ENCODE measurements at regions not wholly inside any gene's neighbourhood (a gene's known extent, or its start where the extent isn't known, plus 50 kb on each side); places are given as distances from the start of the nearest gene placed in this dataset.

- no peaks in the 10 kb centered on the region for H3K9me3 Mint-ChIP-seq (ENCODE audit: insufficient read depth)
- WGBS (ENCODE audit: insufficient coverage): no CpG with 5 or more reads among the region's 2 CpGs
- no peaks in the 10 kb centered on the region for H3K27me3 Mint-ChIP-seq
These were observed 1249.8 kb downstream of the RAPGEF2 start for GRCh38 chr4:160352637-160353036.

GRCh38 chr4:160353548-160353947 is 1250.7 kb downstream of the RAPGEF2 start:
- TF ChIP-seq CTCF (IDR thresholded peaks at IDR 0.05): no peak
- CTCF ChIA-PET: no interaction called here
- Mint-ChIP-seq H3K27ac (no peak overlapping the region), H3K27me3 (no peaks in the 10 kb centered on the region), H3K4me1 (no peaks in the 10 kb centered on the region), H3K4me3 (no peak overlapping the region), H3K9me3 (ENCODE audit: insufficient read depth) (no peaks in the 10 kb centered on the region)
- Histone ChIP-seq H4K20me1 (ENCODE audit: control insufficient read depth, insufficient read depth, low read length, poor library complexity, severe bottlenecking) (no peaks in the 10 kb centered on the region), H3K9ac (ENCODE audit: low read length) (no peak overlapping the region), H3K36me3 (replicated peaks in 1 of 2; ENCODE audit: control extremely low read depth in 1 of 2, control insufficient read depth in 1 of 2, extremely low read depth in 1 of 2, insufficient read depth in 2 of 2, low read length in 1 of 2) (no peaks in the 10 kb centered on the region), H2AFZ (ENCODE audit: insufficient read depth, low read depth, low read length, poor library complexity, severe bottlenecking) (no peak overlapping the region), H3K4me3 (ENCODE audit: control extremely low read depth in 1 of 5, extremely low read depth in 1 of 5, insufficient read depth in 1 of 5, low read depth in 2 of 5, low read length in 4 of 5) (no peak overlapping the region), H3K27ac (ENCODE audit: low read length in 2 of 2) (no peak overlapping the region), H3K4me2 (replicated peaks; ENCODE audit: low read depth, low read length, poor library complexity, severe bottlenecking) (no peak overlapping the region), H3K27me3 (replicated peaks in 1 of 4; ENCODE audit: control extremely low read depth in 1 of 4, control insufficient read depth in 3 of 4, insufficient read depth in 4 of 4, low read length in 3 of 4) (no peaks in the 10 kb centered on the region), H3K79me2 (ENCODE audit: control insufficient read depth, insufficient read depth, low read length) (no peaks in the 10 kb centered on the region), H3K4me1 (ENCODE audit: control insufficient read depth in 2 of 2, insufficient read depth in 2 of 2, low read length in 2 of 2) (no peaks in the 10 kb centered on the region), H3K9me3 (ENCODE audit: control extremely low read depth in 1 of 3, control insufficient read depth in 2 of 3, insufficient read depth in 1 of 3, low read length in 2 of 3) (no peaks in the 10 kb centered on the region)
- POLR2A ChIA-PET: no interaction called here
- DNase-seq (no peak), ATAC-seq (ENCODE audit: low read depth) (no peak)
- 81% methylated on average over 3 of the region's 5 CpGs for WGBS (ENCODE audit: insufficient coverage)
- intact Hi-C loops (cut with micrococcal nuclease): no loop called here

More at GRCh38 chr4:160352637-160353036, 1249.8 kb downstream of the RAPGEF2 start:
- Histone ChIP-seq H3K79me2 (ENCODE audit: control insufficient read depth, insufficient read depth, low read length) (no peaks in the 10 kb centered on the region), H3K4me2 (replicated peaks; ENCODE audit: low read depth, low read length, poor library complexity, severe bottlenecking) (no peak overlapping the region), H3K27me3 (replicated peaks in 1 of 4; ENCODE audit: control extremely low read depth in 1 of 4, control insufficient read depth in 3 of 4, insufficient read depth in 4 of 4, low read length in 3 of 4) (no peaks in the 10 kb centered on the region), H3K9ac (ENCODE audit: low read length) (no peak overlapping the region), H4K20me1 (ENCODE audit: control insufficient read depth, insufficient read depth, low read length, poor library complexity, severe bottlenecking) (no peaks in the 10 kb centered on the region), H3K9me3 (ENCODE audit: control extremely low read depth in 1 of 3, control insufficient read depth in 2 of 3, insufficient read depth in 1 of 3, low read length in 2 of 3) (no peaks in the 10 kb centered on the region), H2AFZ (ENCODE audit: insufficient read depth, low read depth, low read length, poor library complexity, severe bottlenecking) (no peak overlapping the region), H3K27ac (ENCODE audit: low read length in 2 of 2) (no peak overlapping the region), H3K36me3 (replicated peaks in 1 of 2; ENCODE audit: control extremely low read depth in 1 of 2, control insufficient read depth in 1 of 2, extremely low read depth in 1 of 2, insufficient read depth in 2 of 2, low read length in 1 of 2) (no peaks in the 10 kb centered on the region), H3K4me3 (ENCODE audit: control extremely low read depth in 1 of 5, extremely low read depth in 1 of 5, insufficient read depth in 1 of 5, low read depth in 2 of 5, low read length in 4 of 5) (no peak overlapping the region), H3K4me1 (ENCODE audit: control insufficient read depth in 2 of 2, insufficient read depth in 2 of 2, low read length in 2 of 2) (no peaks in the 10 kb centered on the region)
- DNase-seq (no peak), ATAC-seq (ENCODE audit: low read depth) (no peak)
- TF ChIP-seq EZH2 (IDR thresholded peaks at IDR 0.05; ENCODE audit: borderline replicate concordance, insufficient read depth, low read depth, low read length, poor library complexity, severe bottlenecking) (no peak), CTCF (IDR thresholded peaks at IDR 0.05) (no peak)
- Mint-ChIP-seq H3K4me3 (no peak overlapping the region), H3K4me1 (no peaks in the 10 kb centered on the region), H3K27ac (no peak overlapping the region)
- intact Hi-C loops (cut with micrococcal nuclease): no loop called here
- POLR2A ChIA-PET: no interaction called here
- CTCF ChIA-PET: no interaction called here

Data from B cell (primary cell).